Panc1 (cell line): ENCODE measurements at regions not wholly inside any gene's neighbourhood (a gene's known extent, or its start where the extent isn't known, plus 50 kb on each side); places are given as distances from the start of the nearest gene placed in this dataset.

Experiments used
- POLR2AphosphoS5 ChIP-seq: IDR thresholded peaks from 2 replicates; pipeline ENCODE4 v1.6.1; 2012; ENCODE audit warnings: mild to moderate bottlenecking, low read depth, low read length, moderate library complexity
- TCF7L2 ChIP-seq: IDR thresholded peaks from 2 replicates; pipeline ENCODE4 v1.6.1; 2011; ENCODE audit warnings: mild to moderate bottlenecking, low read depth, low read length, inconsistent platforms
- TF ChIP-seq, protein P1 (sequence below): fragments of 450-650 bp; IDR thresholded peaks from 2 replicates; pipeline ENCODE4 v1.5.1; 2017; ENCODE audit warnings: mild to moderate bottlenecking

DNA sequence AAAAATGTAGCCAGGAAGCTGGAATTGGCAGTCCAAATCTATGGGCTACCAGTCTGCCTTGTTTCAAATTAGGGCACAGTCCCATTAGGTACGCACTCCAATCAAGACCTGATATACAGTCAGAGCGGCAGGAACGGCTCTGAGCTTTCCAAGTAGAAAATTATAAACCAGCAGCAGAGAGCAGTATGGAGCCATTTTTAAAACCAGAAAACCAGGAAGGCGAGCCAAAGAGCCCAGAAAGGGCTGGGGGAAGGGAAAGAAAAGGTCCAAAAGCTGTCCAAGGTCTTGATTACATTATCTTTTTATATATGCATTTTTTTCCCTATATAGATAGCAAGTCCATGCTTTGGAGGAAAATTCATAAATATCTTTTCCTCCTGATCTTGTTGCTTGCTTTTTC, 719.0 kb downstream of the RWDD3 start:
- TF ChIP-seq, protein P1, sequence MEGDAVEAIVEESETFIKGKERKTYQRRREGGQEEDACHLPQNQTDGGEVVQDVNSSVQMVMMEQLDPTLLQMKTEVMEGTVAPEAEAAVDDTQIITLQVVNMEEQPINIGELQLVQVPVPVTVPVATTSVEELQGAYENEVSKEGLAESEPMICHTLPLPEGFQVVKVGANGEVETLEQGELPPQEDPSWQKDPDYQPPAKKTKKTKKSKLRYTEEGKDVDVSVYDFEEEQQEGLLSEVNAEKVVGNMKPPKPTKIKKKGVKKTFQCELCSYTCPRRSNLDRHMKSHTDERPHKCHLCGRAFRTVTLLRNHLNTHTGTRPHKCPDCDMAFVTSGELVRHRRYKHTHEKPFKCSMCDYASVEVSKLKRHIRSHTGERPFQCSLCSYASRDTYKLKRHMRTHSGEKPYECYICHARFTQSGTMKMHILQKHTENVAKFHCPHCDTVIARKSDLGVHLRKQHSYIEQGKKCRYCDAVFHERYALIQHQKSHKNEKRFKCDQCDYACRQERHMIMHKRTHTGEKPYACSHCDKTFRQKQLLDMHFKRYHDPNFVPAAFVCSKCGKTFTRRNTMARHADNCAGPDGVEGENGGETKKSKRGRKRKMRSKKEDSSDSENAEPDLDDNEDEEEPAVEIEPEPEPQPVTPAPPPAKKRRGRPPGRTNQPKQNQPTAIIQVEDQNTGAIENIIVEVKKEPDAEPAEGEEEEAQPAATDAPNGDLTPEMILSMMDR: peak; percentile 13; the same call in 1 of the 2 replicates
- no peak for TF ChIP-seq TCF7L2
- no peak for TF ChIP-seq POLR2AphosphoS5
